ENCODE measurements at regions not wholly inside any gene's neighbourhood (a gene's known extent, or its start where the extent isn't known, plus 50 kb on each side); places are given as distances from the start of the nearest gene placed in this dataset.

DNA sequence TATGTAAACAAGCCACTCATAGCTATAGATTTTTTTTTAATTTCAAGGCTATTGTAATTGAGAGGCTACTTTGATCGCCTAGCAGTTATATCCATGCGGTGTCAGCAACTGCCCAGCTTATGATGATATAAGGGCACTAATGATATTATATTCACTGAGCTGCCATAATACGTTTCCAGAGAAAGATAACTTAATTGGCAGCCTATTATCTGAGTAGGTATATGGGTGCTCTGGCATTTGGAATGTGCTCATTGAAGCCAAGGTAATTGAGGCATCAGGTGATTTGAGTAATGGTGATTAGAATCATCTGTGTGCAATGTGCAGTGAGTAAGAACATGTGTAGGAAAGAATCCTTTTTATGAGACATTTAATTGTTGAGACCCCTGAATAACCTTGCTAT, 490.0 kb downstream of the CENPC start:
- Histone ChIP-seq H3K27ac (replicated peaks) (no peak overlapping the region), H3K4me3 (replicated peaks; ENCODE audit: insufficient read depth, low read length) (no peak overlapping the region), H3K27me3 (ENCODE audit: insufficient read depth, poor library complexity, severe bottlenecking) (no peaks in the 10 kb centered on the region)
- DNase-seq (ENCODE audit: low read depth in 1 of 2, low spot score in 1 of 2) = no peak
- TF ChIP-seq POLR2AphosphoS5 (IDR thresholded peaks at IDR 0.05; ENCODE audit: low read depth) = no peak
- no peak for TF ChIP-seq SPI1 (IDR thresholded peaks at IDR 0.05; ENCODE audit: borderline replicate concordance, low read depth)
- no peak for TF ChIP-seq GABPA (IDR thresholded peaks at IDR 0.05; ENCODE audit: low read depth)
- TF ChIP-seq, protein P1, sequence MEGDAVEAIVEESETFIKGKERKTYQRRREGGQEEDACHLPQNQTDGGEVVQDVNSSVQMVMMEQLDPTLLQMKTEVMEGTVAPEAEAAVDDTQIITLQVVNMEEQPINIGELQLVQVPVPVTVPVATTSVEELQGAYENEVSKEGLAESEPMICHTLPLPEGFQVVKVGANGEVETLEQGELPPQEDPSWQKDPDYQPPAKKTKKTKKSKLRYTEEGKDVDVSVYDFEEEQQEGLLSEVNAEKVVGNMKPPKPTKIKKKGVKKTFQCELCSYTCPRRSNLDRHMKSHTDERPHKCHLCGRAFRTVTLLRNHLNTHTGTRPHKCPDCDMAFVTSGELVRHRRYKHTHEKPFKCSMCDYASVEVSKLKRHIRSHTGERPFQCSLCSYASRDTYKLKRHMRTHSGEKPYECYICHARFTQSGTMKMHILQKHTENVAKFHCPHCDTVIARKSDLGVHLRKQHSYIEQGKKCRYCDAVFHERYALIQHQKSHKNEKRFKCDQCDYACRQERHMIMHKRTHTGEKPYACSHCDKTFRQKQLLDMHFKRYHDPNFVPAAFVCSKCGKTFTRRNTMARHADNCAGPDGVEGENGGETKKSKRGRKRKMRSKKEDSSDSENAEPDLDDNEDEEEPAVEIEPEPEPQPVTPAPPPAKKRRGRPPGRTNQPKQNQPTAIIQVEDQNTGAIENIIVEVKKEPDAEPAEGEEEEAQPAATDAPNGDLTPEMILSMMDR (IDR thresholded peaks at IDR 0.05; ENCODE audit: insufficient read depth, low read length) = no peak
- TF ChIP-seq, protein P2, sequence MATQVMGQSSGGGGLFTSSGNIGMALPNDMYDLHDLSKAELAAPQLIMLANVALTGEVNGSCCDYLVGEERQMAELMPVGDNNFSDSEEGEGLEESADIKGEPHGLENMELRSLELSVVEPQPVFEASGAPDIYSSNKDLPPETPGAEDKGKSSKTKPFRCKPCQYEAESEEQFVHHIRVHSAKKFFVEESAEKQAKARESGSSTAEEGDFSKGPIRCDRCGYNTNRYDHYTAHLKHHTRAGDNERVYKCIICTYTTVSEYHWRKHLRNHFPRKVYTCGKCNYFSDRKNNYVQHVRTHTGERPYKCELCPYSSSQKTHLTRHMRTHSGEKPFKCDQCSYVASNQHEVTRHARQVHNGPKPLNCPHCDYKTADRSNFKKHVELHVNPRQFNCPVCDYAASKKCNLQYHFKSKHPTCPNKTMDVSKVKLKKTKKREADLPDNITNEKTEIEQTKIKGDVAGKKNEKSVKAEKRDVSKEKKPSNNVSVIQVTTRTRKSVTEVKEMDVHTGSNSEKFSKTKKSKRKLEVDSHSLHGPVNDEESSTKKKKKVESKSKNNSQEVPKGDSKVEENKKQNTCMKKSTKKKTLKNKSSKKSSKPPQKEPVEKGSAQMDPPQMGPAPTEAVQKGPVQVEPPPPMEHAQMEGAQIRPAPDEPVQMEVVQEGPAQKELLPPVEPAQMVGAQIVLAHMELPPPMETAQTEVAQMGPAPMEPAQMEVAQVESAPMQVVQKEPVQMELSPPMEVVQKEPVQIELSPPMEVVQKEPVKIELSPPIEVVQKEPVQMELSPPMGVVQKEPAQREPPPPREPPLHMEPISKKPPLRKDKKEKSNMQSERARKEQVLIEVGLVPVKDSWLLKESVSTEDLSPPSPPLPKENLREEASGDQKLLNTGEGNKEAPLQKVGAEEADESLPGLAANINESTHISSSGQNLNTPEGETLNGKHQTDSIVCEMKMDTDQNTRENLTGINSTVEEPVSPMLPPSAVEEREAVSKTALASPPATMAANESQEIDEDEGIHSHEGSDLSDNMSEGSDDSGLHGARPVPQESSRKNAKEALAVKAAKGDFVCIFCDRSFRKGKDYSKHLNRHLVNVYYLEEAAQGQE (IDR thresholded peaks at IDR 0.05; ENCODE audit: insufficient replicate concordance, low read depth) = no peak

DNA sequence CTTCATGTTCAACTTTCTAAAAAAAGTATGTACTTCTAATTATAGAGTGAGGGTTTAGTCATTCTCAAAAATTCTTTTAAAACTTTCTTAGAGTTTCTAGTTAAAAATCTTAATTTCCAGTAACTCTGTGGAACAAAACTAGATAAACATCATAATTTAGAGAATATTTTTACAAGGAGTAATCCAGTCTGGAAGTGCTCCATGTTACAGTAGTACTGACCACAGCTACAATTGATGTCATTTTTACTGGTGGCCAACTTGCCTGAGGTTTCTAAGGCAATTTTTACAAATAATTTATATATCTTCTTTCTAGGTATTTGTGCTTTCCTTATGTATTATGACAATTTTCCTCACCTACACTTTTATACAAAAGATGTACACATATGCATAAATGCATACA, 490.4 kb downstream of the CENPC start:
- Histone ChIP-seq H3K4me3 (replicated peaks; ENCODE audit: insufficient read depth, low read length) (no peak overlapping the region), H3K27ac (replicated peaks) (no peak overlapping the region), H3K27me3 (ENCODE audit: insufficient read depth, poor library complexity, severe bottlenecking) (no peaks in the 10 kb centered on the region)
- TF ChIP-seq POLR2AphosphoS5 (IDR thresholded peaks at IDR 0.05; ENCODE audit: low read depth) = no peak
- no peak for TF ChIP-seq SPI1 (IDR thresholded peaks at IDR 0.05; ENCODE audit: borderline replicate concordance, low read depth)
- TF ChIP-seq, protein P1 (IDR thresholded peaks at IDR 0.05; ENCODE audit: insufficient read depth, low read length) = no peak
- TF ChIP-seq GABPA (IDR thresholded peaks at IDR 0.05; ENCODE audit: low read depth) = no peak
- TF ChIP-seq, protein P2 (IDR thresholded peaks at IDR 0.05; ENCODE audit: insufficient replicate concordance, low read depth) = no peak
- no peak for DNase-seq (ENCODE audit: low read depth in 1 of 2, low spot score in 1 of 2)

DNA sequence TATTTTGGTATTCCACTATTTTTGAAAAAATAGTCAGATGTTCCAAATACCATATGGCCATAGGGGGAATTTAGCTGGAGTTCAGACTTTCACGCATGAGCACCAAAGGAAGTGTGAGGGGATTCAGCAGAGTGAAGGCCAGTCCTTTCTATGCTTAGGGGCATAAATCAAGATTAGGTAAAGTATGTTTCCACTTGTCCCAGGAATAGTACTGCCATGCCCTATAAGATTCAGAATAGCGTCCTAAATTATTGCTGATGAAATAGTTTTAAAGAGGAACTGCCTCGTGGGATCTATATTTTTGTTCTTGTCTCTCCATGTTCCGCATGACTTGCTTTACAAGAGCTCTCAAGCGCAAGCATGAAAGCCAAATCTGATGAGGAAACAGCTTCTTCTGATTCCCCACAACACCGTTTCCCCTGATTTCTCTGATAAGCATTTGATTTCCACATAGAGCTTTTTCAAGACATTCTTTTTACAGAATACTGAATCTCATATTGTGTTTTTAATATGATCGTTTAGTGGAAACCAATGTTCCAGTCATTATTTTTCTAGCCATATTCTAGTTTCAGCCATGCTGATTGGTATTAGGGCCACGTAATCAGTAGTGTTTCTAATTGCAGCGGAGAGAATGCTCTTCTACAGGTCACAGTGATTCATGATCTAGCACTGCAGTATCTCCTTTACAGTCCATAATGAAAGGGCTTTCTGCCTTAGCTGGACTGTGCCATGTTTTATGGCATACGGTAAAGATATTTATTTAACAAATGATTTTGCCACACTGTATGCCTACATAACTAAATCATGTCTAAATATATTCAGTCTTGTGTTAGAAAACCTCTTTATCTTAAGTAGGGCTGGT, 492.3 kb downstream of the CENPC start:
- H3K4me3 ChIP-seq (replicated peaks; ENCODE audit: insufficient read depth, low read length) = no peak overlapping the region
- TF ChIP-seq GABPA (IDR thresholded peaks at IDR 0.05; ENCODE audit: low read depth) (no peak), POLR2AphosphoS5 (IDR thresholded peaks at IDR 0.05; ENCODE audit: low read depth) (no peak), SPI1 (IDR thresholded peaks at IDR 0.05; ENCODE audit: borderline replicate concordance, low read depth) (no peak)
- TF ChIP-seq, protein P1 (IDR thresholded peaks at IDR 0.05; ENCODE audit: insufficient read depth, low read length) = no peak
- TF ChIP-seq, protein P2 (IDR thresholded peaks at IDR 0.05; ENCODE audit: insufficient replicate concordance, low read depth) = no peak
- H3K27ac ChIP-seq (replicated peaks) = no peak overlapping the region
- no peak for DNase-seq (ENCODE audit: low read depth in 1 of 2, low spot score in 1 of 2)
- no peaks in the 10 kb centered on the region for H3K27me3 ChIP-seq (ENCODE audit: insufficient read depth, poor library complexity, severe bottlenecking)

Measured in HL-60 (cell line).